Type B pancreatic cell (in vitro differentiated cells): ENCODE measurements at regions not wholly inside any gene's neighbourhood (a gene's known extent, or its start where the extent isn't known, plus 50 kb on each side); places are given as distances from the start of the nearest gene placed in this dataset.

Source experiments
- DNase-seq: peaks from one replicate; pipeline ENCODE4 v3.0.0; 2021; ENCODE audit warnings: mixed read lengths; ENCODE audit not compliant: unreplicated experiment; ENCODE audit errors: extremely low spot score
- H3K27ac Mint-ChIP-seq: 2 replicates; pipeline ENCODE4 v1.8.0; 2021; ENCODE audit warnings: mild to moderate bottlenecking, mixed read lengths
- H3K27me3 Mint-ChIP-seq: 2 replicates; pipeline ENCODE4 v1.8.0; 2021; ENCODE audit warnings: mixed read lengths
- H3K36me3 Mint-ChIP-seq: 2 replicates; pipeline ENCODE4 v1.8.0; 2021; ENCODE audit warnings: mixed read lengths
- H3K4me1 Mint-ChIP-seq: one replicate; pipeline ENCODE4 v1.8.0; 2021; ENCODE audit warnings: mixed read lengths; ENCODE audit not compliant: unreplicated experiment
- H3K4me3 Mint-ChIP-seq: 2 replicates; pipeline ENCODE4 v1.8.0; 2021; ENCODE audit warnings: mild to moderate bottlenecking, mixed read lengths
- H3K9me3 Mint-ChIP-seq: 2 replicates; pipeline ENCODE4 v1.8.0; 2021; ENCODE audit warnings: mixed read lengths
- TF ChIP-seq, protein P1 (sequence below): fragments of 200-600 bp; sonication (generic); conservative IDR thresholded peaks from 2 replicates; pipeline ENCODE4 v1.5.0; 2021; ENCODE audit warnings: antibody characterized with exemption, mild to moderate bottlenecking

DNA sequence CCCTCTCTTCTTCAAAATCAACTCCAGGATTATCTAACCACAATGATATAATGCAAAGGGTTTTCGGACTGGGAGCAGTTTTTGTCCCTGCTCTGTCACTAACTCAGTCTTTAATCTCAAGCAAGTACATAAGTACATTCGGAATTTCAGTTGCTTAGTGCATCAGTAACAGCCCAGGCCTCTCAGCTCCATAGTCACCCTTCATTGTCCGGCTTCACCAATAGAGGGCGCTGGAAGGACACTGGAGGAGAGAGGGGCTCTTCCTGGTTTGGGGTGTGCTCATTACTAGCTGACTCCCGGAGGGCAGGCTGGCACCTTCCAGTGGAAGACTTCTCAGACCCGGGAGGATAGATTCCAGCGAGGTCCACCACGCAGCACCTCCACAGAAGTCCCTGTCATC is 90.4 kb upstream of the PDGFD start:
- Mint-ChIP-seq H3K4me3 (no peak overlapping the region), H3K9me3 (no peaks in the 10 kb centered on the region), H3K4me1 (peaks cover 7% of the 10 kb centered on the region), H3K27ac (no peak overlapping the region), H3K36me3 (no peaks in the 10 kb centered on the region), H3K27me3 (no peaks in the 10 kb centered on the region)
- TF ChIP-seq, protein P1, sequence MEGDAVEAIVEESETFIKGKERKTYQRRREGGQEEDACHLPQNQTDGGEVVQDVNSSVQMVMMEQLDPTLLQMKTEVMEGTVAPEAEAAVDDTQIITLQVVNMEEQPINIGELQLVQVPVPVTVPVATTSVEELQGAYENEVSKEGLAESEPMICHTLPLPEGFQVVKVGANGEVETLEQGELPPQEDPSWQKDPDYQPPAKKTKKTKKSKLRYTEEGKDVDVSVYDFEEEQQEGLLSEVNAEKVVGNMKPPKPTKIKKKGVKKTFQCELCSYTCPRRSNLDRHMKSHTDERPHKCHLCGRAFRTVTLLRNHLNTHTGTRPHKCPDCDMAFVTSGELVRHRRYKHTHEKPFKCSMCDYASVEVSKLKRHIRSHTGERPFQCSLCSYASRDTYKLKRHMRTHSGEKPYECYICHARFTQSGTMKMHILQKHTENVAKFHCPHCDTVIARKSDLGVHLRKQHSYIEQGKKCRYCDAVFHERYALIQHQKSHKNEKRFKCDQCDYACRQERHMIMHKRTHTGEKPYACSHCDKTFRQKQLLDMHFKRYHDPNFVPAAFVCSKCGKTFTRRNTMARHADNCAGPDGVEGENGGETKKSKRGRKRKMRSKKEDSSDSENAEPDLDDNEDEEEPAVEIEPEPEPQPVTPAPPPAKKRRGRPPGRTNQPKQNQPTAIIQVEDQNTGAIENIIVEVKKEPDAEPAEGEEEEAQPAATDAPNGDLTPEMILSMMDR = peak; percentile 66
- DNase-seq = no peak

DNA sequence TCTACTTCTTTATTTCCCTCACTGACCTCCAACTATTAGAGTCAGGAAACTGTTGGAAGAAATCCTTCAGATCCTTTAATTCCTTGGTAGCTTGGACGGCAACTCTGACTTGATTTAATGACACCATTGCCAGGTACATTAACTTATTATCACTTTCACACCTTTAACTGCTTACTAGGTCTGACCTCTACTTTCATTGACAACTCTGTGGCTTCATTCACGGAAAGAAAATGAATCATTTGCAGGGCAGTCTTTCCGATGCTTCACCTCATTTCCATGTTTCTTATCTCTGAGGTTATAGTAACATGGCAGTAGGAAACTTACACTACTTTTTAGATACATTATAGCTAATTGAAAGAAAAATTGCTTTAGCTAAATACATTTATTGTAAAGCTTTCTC is 82.6 kb upstream of the PDGFD start:
- no peak for DNase-seq
- H3K9me3 Mint-ChIP-seq = no peaks in the 10 kb centered on the region
- H3K4me1 Mint-ChIP-seq = no peaks in the 10 kb centered on the region
- no peaks in the 10 kb centered on the region for H3K36me3 Mint-ChIP-seq
- TF ChIP-seq, protein P1 = no peak
- no peak overlapping the region for H3K4me3 Mint-ChIP-seq
- no peaks in the 10 kb centered on the region for H3K27me3 Mint-ChIP-seq
- no peak overlapping the region for H3K27ac Mint-ChIP-seq

- H3K36me3 Mint-ChIP-seq = no peaks in the 10 kb centered on the region
- no peaks in the 10 kb centered on the region for H3K4me1 Mint-ChIP-seq
- H3K9me3 Mint-ChIP-seq = no peaks in the 10 kb centered on the region
- DNase-seq = no peak
- no peak overlapping the region for H3K27ac Mint-ChIP-seq
- no peak overlapping the region for H3K4me3 Mint-ChIP-seq
- no peaks in the 10 kb centered on the region for H3K27me3 Mint-ChIP-seq
- TF ChIP-seq, protein P1 = no peak
These were observed 75.0 kb upstream of the PDGFD start for GRCh38 chr11:104238916-104239315.

DNA sequence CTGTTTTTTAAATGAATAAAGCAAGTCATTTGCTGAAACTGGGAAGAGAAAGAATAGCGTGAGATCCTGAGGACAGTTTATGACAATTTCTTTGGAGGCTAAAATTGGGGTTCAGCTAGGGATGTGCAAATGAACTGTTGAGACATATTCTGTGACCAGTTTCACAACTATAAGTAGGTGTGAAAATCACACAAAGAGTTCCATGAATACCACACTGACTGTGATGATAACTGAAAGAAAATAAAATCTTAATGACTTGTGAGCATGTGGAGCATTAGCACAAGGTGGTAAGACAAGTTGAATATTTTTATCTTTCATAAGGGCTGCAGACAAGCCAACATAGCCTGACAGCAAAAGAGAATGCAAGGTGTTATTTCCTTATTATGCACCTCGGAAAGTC is 61.1 kb upstream of the PDGFD start:
- DNase-seq = no peak
- no peaks in the 10 kb centered on the region for H3K9me3 Mint-ChIP-seq
- H3K27ac Mint-ChIP-seq = no peak overlapping the region
- H3K27me3 Mint-ChIP-seq = no peaks in the 10 kb centered on the region
- no peaks in the 10 kb centered on the region for H3K36me3 Mint-ChIP-seq
- TF ChIP-seq, protein P1 = no peak
- no peak overlapping the region for H3K4me3 Mint-ChIP-seq
- H3K4me1 Mint-ChIP-seq = no peaks in the 10 kb centered on the region

- no peaks in the 10 kb centered on the region for H3K36me3 Mint-ChIP-seq
- H3K4me3 Mint-ChIP-seq = no peak overlapping the region
- DNase-seq = no peak
- H3K27ac Mint-ChIP-seq = no peak overlapping the region
- no peaks in the 10 kb centered on the region for H3K4me1 Mint-ChIP-seq
- no peaks in the 10 kb centered on the region for H3K9me3 Mint-ChIP-seq
- H3K27me3 Mint-ChIP-seq = no peaks in the 10 kb centered on the region
- TF ChIP-seq, protein P1 = no peak
These were observed 58.5 kb upstream of the PDGFD start for GRCh38 chr11:104222464-104222863.

- H3K36me3 Mint-ChIP-seq = no peaks in the 10 kb centered on the region
- H3K4me3 Mint-ChIP-seq = no peak overlapping the region
- no peaks in the 10 kb centered on the region for H3K9me3 Mint-ChIP-seq
- no peak overlapping the region for H3K27ac Mint-ChIP-seq
- no peaks in the 10 kb centered on the region for H3K4me1 Mint-ChIP-seq
- H3K27me3 Mint-ChIP-seq = no peaks in the 10 kb centered on the region
- DNase-seq = no peak
- TF ChIP-seq, protein P1 = no peak
These were observed 57.5 kb upstream of the PDGFD start for GRCh38 chr11:104221455-104221854.
